ENCODE measurements at regions not wholly inside any gene's neighbourhood (a gene's known extent, or its start where the extent isn't known, plus 50 kb on each side); places are given as distances from the start of the nearest gene placed in this dataset.

- H3K4me1 ChIP-seq (ENCODE audit: control insufficient read depth, insufficient read depth, low read length): no peaks in the 10 kb centered on the region
- BruUV-seq (replicated peaks): no TSS peak
- TF ChIP-seq TCF7L2 (IDR thresholded peaks at IDR 0.05; ENCODE audit: low read depth, low read length): no peak
- TF ChIP-seq, protein P1, sequence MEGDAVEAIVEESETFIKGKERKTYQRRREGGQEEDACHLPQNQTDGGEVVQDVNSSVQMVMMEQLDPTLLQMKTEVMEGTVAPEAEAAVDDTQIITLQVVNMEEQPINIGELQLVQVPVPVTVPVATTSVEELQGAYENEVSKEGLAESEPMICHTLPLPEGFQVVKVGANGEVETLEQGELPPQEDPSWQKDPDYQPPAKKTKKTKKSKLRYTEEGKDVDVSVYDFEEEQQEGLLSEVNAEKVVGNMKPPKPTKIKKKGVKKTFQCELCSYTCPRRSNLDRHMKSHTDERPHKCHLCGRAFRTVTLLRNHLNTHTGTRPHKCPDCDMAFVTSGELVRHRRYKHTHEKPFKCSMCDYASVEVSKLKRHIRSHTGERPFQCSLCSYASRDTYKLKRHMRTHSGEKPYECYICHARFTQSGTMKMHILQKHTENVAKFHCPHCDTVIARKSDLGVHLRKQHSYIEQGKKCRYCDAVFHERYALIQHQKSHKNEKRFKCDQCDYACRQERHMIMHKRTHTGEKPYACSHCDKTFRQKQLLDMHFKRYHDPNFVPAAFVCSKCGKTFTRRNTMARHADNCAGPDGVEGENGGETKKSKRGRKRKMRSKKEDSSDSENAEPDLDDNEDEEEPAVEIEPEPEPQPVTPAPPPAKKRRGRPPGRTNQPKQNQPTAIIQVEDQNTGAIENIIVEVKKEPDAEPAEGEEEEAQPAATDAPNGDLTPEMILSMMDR (IDR thresholded peaks at IDR 0.05): no peak
- H3K27ac ChIP-seq (ENCODE audit: low read length): no peak overlapping the region
- ATAC-seq (no peak), DNase-seq (ENCODE audit: low read depth, low spot score) (no peak)
- in situ Hi-C loops (cut with HindIII; ENCODE audit: low pct_unique_long_range_greater_than_20kb, low sequenced_read_pairs) (no loop called here), intact Hi-C loops (cut with micrococcal nuclease; ENCODE audit: unreplicated experiment) (no loop called here)
- no peaks in the 10 kb centered on the region for H3K9me3 ChIP-seq (ENCODE audit: control insufficient read depth, insufficient read depth, low read depth, low read length)
- POLR2A ChIA-PET: no interaction called here
- CTCF ChIA-PET: no interaction called here
- no peak overlapping the region for H3K4me3 ChIP-seq (ENCODE audit: low read depth in 2 of 2, low read length in 2 of 2)
- H3K36me3 ChIP-seq (ENCODE audit: control insufficient read depth, insufficient read depth, low read length): no peaks in the 10 kb centered on the region
- H3K27me3 ChIP-seq (ENCODE audit: control insufficient read depth, insufficient read depth, low read length): no peaks in the 10 kb centered on the region
These were observed 336.0 kb upstream of the TNP1 start for GRCh38 chr2:217195658-217196446.

GRCh38 chr2:217195016-217195415, 335.2 kb upstream of the TNP1 start:
- no peaks in the 10 kb centered on the region for H3K4me1 ChIP-seq (ENCODE audit: control insufficient read depth, insufficient read depth, low read length)
- H3K4me3 ChIP-seq (ENCODE audit: low read depth in 2 of 2, low read length in 2 of 2): no peak overlapping the region
- no peaks in the 10 kb centered on the region for H3K36me3 ChIP-seq (ENCODE audit: control insufficient read depth, insufficient read depth, low read length)
- H3K9me3 ChIP-seq (ENCODE audit: control insufficient read depth, insufficient read depth, low read depth, low read length): no peaks in the 10 kb centered on the region
- intact Hi-C loops (cut with micrococcal nuclease; ENCODE audit: unreplicated experiment) (no loop called here), in situ Hi-C loops (cut with HindIII; ENCODE audit: low pct_unique_long_range_greater_than_20kb, low sequenced_read_pairs) (no loop called here)
- DNase-seq (ENCODE audit: low read depth, low spot score): no peak
- no TSS peak for BruUV-seq (replicated peaks)
- H3K27ac ChIP-seq (ENCODE audit: low read length): no peak overlapping the region
- CTCF ChIA-PET: no interaction called here
- no peaks in the 10 kb centered on the region for H3K27me3 ChIP-seq (ENCODE audit: control insufficient read depth, insufficient read depth, low read length)
- ATAC-seq: no peak
- TF ChIP-seq, protein P2, sequence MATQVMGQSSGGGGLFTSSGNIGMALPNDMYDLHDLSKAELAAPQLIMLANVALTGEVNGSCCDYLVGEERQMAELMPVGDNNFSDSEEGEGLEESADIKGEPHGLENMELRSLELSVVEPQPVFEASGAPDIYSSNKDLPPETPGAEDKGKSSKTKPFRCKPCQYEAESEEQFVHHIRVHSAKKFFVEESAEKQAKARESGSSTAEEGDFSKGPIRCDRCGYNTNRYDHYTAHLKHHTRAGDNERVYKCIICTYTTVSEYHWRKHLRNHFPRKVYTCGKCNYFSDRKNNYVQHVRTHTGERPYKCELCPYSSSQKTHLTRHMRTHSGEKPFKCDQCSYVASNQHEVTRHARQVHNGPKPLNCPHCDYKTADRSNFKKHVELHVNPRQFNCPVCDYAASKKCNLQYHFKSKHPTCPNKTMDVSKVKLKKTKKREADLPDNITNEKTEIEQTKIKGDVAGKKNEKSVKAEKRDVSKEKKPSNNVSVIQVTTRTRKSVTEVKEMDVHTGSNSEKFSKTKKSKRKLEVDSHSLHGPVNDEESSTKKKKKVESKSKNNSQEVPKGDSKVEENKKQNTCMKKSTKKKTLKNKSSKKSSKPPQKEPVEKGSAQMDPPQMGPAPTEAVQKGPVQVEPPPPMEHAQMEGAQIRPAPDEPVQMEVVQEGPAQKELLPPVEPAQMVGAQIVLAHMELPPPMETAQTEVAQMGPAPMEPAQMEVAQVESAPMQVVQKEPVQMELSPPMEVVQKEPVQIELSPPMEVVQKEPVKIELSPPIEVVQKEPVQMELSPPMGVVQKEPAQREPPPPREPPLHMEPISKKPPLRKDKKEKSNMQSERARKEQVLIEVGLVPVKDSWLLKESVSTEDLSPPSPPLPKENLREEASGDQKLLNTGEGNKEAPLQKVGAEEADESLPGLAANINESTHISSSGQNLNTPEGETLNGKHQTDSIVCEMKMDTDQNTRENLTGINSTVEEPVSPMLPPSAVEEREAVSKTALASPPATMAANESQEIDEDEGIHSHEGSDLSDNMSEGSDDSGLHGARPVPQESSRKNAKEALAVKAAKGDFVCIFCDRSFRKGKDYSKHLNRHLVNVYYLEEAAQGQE (IDR thresholded peaks at IDR 0.05; ENCODE audit: insufficient read depth in 1 of 2, low read depth in 2 of 2, low read length in 1 of 2): no peak
- TF ChIP-seq SIN3A (IDR thresholded peaks at IDR 0.05; ENCODE audit: borderline replicate concordance, insufficient read depth, low read depth, low read length) (no peak), TCF7L2 (IDR thresholded peaks at IDR 0.05; ENCODE audit: low read depth, low read length) (no peak), POLR2AphosphoS5 (IDR thresholded peaks at IDR 0.05; ENCODE audit: low read depth, low read length) (no peak)
- TF ChIP-seq, protein P1 (IDR thresholded peaks at IDR 0.05): no peak
- POLR2A ChIA-PET: no interaction called here

Measured in Panc1 (cell line).